DND-41 (cell line): ENCODE measurements at regions not wholly inside any gene's neighbourhood (a gene's known extent, or its start where the extent isn't known, plus 50 kb on each side); places are given as distances from the start of the nearest gene placed in this dataset.

Source experiments
- EZH2 ChIP-seq: IDR thresholded peaks from 3 replicates; pipeline ENCODE4 v1.6.1; 2012; ENCODE audit warnings: borderline replicate concordance, low read depth, mild to moderate bottlenecking, moderate library complexity, low read length, inconsistent platforms; ENCODE audit not compliant: severe bottlenecking
- TF ChIP-seq, protein P1 (sequence below): IDR thresholded peaks from 2 replicates; pipeline ENCODE4 v1.5.1; 2012; ENCODE audit warnings: borderline replicate concordance, low read length, moderate library complexity, mild to moderate bottlenecking; ENCODE audit not compliant: poor library complexity, severe bottlenecking; ENCODE audit errors: extremely low read depth

DNA sequence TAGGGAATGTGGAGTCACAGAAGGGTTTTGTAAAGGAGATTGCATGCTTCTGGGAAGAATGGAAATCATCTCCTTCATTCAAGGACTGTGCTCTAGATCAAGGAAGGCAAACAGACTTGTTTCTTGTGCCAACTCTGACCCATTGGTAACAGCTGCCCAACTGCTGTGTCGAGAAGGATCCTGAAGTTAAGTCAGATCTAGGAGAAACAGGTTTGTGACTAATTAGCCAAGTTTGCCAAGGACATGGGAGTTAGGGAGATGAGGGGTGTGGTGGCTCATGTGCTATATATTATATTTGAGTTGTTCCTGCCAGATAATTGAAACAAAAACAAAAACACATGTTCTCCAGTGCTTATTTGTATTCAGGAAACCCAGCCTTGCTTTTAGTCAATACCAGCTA is 251.2 kb upstream of the USP24 start:
- TF ChIP-seq, protein P1, sequence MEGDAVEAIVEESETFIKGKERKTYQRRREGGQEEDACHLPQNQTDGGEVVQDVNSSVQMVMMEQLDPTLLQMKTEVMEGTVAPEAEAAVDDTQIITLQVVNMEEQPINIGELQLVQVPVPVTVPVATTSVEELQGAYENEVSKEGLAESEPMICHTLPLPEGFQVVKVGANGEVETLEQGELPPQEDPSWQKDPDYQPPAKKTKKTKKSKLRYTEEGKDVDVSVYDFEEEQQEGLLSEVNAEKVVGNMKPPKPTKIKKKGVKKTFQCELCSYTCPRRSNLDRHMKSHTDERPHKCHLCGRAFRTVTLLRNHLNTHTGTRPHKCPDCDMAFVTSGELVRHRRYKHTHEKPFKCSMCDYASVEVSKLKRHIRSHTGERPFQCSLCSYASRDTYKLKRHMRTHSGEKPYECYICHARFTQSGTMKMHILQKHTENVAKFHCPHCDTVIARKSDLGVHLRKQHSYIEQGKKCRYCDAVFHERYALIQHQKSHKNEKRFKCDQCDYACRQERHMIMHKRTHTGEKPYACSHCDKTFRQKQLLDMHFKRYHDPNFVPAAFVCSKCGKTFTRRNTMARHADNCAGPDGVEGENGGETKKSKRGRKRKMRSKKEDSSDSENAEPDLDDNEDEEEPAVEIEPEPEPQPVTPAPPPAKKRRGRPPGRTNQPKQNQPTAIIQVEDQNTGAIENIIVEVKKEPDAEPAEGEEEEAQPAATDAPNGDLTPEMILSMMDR, result no peak
- no peak for TF ChIP-seq EZH2
